ENCODE measurements at regions not wholly inside any gene's neighbourhood (a gene's known extent, or its start where the extent isn't known, plus 50 kb on each side); places are given as distances from the start of the nearest gene placed in this dataset.

GRCh38 chr15:96720251-96720650, 389.8 kb downstream of the NR2F2 start:
- no peak overlapping the region for H3K27ac Mint-ChIP-seq
- DNase-seq (ENCODE audit: low spot score): no peak
- no peaks in the 10 kb centered on the region for H3K36me3 Mint-ChIP-seq
- H3K27me3 Mint-ChIP-seq (ENCODE audit: low read depth): peaks cover 15% of the 10 kb centered on the region
- POLR2A ChIA-PET: no interaction called here
- no peaks in the 10 kb centered on the region for H3K9me3 Mint-ChIP-seq
- CTCF ChIA-PET: no interaction called here
- ATAC-seq: no peak
- peaks cover 5% of the 10 kb centered on the region; the same call in 1 of the 2 replicates for H3K4me1 Mint-ChIP-seq
- TF ChIP-seq ETV6 (CRISPR knock-in tag; IDR thresholded peaks at IDR 0.05): no peak
- no peak for TF ChIP-seq ZNF532 (CRISPR knock-in tag; IDR thresholded peaks at IDR 0.05; ENCODE audit: borderline replicate concordance)
- TF ChIP-seq, protein P1, sequence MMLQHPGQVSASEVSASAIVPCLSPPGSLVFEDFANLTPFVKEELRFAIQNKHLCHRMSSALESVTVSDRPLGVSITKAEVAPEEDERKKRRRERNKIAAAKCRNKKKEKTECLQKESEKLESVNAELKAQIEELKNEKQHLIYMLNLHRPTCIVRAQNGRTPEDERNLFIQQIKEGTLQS (CRISPR knock-in tag; conservative IDR thresholded peaks at IDR 0.05): no peak
- TF ChIP-seq IRF1 (CRISPR knock-in tag; IDR thresholded peaks at IDR 0.05): no peak
- no peak for TF ChIP-seq ZNF671 (CRISPR knock-in tag; IDR thresholded peaks at IDR 0.05)
- H3K4me3 Mint-ChIP-seq: no peak overlapping the region

- H3K36me3 Mint-ChIP-seq: no peaks in the 10 kb centered on the region
- H3K27ac Mint-ChIP-seq: no peak overlapping the region
- H3K27me3 Mint-ChIP-seq (ENCODE audit: low read depth): peaks cover 15% of the 10 kb centered on the region
- ATAC-seq (no peak), DNase-seq (ENCODE audit: low spot score) (no peak)
- no peak overlapping the region for H3K4me3 Mint-ChIP-seq
- no peaks in the 10 kb centered on the region for H3K9me3 Mint-ChIP-seq
- ChIA-PET POLR2A (no interaction called here), CTCF (no interaction called here)
- TF ChIP-seq ZSCAN18 (CRISPR knock-in tag; IDR thresholded peaks at IDR 0.05): no peak
- TF ChIP-seq, protein P2, sequence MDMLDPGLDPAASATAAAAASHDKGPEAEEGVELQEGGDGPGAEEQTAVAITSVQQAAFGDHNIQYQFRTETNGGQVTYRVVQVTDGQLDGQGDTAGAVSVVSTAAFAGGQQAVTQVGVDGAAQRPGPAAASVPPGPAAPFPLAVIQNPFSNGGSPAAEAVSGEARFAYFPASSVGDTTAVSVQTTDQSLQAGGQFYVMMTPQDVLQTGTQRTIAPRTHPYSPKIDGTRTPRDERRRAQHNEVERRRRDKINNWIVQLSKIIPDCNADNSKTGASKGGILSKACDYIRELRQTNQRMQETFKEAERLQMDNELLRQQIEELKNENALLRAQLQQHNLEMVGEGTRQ (CRISPR knock-in tag; IDR thresholded peaks at IDR 0.05): no peak
- TF ChIP-seq NR1H2 (CRISPR knock-in tag; IDR thresholded peaks at IDR 0.05): no peak
- no peak for TF ChIP-seq TCF7 (CRISPR knock-in tag; IDR thresholded peaks at IDR 0.05; ENCODE audit: low read depth)
- TF ChIP-seq JAZF1 (CRISPR knock-in tag; IDR thresholded peaks at IDR 0.05): no peak
- TF ChIP-seq KAT7 (CRISPR knock-in tag; IDR thresholded peaks at IDR 0.05; ENCODE audit: borderline replicate concordance): no peak
- TF ChIP-seq, protein P3, sequence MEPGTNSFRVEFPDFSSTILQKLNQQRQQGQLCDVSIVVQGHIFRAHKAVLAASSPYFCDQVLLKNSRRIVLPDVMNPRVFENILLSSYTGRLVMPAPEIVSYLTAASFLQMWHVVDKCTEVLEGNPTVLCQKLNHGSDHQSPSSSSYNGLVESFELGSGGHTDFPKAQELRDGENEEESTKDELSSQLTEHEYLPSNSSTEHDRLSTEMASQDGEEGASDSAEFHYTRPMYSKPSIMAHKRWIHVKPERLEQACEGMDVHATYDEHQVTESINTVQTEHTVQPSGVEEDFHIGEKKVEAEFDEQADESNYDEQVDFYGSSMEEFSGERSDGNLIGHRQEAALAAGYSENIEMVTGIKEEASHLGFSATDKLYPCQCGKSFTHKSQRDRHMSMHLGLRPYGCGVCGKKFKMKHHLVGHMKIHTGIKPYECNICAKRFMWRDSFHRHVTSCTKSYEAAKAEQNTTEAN (CRISPR knock-in tag; IDR thresholded peaks at IDR 0.05): no peak
- TF ChIP-seq SP1 (CRISPR knock-in tag; conservative IDR thresholded peaks at IDR 0.05): no peak
- TF ChIP-seq, protein P4, sequence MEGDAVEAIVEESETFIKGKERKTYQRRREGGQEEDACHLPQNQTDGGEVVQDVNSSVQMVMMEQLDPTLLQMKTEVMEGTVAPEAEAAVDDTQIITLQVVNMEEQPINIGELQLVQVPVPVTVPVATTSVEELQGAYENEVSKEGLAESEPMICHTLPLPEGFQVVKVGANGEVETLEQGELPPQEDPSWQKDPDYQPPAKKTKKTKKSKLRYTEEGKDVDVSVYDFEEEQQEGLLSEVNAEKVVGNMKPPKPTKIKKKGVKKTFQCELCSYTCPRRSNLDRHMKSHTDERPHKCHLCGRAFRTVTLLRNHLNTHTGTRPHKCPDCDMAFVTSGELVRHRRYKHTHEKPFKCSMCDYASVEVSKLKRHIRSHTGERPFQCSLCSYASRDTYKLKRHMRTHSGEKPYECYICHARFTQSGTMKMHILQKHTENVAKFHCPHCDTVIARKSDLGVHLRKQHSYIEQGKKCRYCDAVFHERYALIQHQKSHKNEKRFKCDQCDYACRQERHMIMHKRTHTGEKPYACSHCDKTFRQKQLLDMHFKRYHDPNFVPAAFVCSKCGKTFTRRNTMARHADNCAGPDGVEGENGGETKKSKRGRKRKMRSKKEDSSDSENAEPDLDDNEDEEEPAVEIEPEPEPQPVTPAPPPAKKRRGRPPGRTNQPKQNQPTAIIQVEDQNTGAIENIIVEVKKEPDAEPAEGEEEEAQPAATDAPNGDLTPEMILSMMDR (IDR thresholded peaks at IDR 0.05): no peak
- peaks cover 3% of the 10 kb centered on the region; the same call in 1 of the 2 replicates for H3K4me1 Mint-ChIP-seq
These were observed 390.2 kb downstream of the NR2F2 start for GRCh38 chr15:96720656-96721055.

Measured in WTC11 (cell line).